ENCODE measurements at regions not wholly inside any gene's neighbourhood (a gene's known extent, or its start where the extent isn't known, plus 50 kb on each side); places are given as distances from the start of the nearest gene placed in this dataset.

DNA sequence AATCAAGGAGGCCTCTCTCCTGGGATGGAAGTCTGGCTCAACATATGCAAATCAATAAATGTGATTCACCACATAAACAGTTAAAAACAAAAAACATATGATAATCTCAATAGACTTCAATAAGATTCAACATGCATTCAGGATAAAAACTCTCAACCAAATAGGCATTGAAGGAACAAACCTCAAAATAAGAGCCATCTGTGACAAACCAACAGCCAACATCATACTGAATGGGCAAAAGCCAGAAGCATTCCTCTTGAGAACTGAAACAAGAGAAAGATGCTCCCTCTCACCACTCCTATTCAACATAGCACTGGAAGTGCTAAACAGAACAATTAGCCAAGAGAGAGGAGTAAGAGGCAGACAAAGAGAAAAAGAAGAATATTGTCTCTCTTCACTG is 54.0 kb upstream of the SEZ6L start:
- no peak overlapping the region for H3K23ac ChIP-seq (ENCODE audit: low read length)
- DNase-seq = no peak
- H3K18ac ChIP-seq (ENCODE audit: low read length) = no peak overlapping the region
- H3K27me3 ChIP-seq (ENCODE audit: insufficient read depth, low read length, poor library complexity) = no peaks in the 10 kb centered on the region
- H2BK120ac ChIP-seq (ENCODE audit: low read depth, low read length) = no peak overlapping the region
- no peaks in the 10 kb centered on the region for H3K79me2 ChIP-seq (ENCODE audit: control insufficient read depth, insufficient read depth, low read length)
- no peak overlapping the region for H4K8ac ChIP-seq (ENCODE audit: low read depth, low read length)
- H3K4me2 ChIP-seq (ENCODE audit: low read length) = no peak overlapping the region
- no peak overlapping the region for H3K56ac ChIP-seq (ENCODE audit: low read length)
- H3K9ac ChIP-seq (ENCODE audit: low read length) = no peak overlapping the region
- no peak overlapping the region for H4K5ac ChIP-seq (ENCODE audit: low read length)
- H3K79me1 ChIP-seq (ENCODE audit: low read length) = no peaks in the 10 kb centered on the region
- H3K4me3 ChIP-seq (ENCODE audit: low read length) = no peak overlapping the region
- no peak overlapping the region for H3K4ac ChIP-seq (ENCODE audit: low read depth, low read length)
- no peaks in the 10 kb centered on the region for H3K36me3 ChIP-seq (ENCODE audit: control insufficient read depth, insufficient read depth, low read length)
- no peak overlapping the region for H2BK15ac ChIP-seq (replicated peaks; ENCODE audit: low read depth)
- H2AK5ac ChIP-seq (ENCODE audit: low read length) = no peak overlapping the region
- H3K27ac ChIP-seq (ENCODE audit: low read depth, low read length) = no peak overlapping the region
- H2BK5ac ChIP-seq (ENCODE audit: low read length) = no peak overlapping the region
- H3K4me1 ChIP-seq (ENCODE audit: control insufficient read depth, low read depth, low read length) = no peaks in the 10 kb centered on the region
